CD14-positive monocyte (primary cell): ENCODE measurements at regions not wholly inside any gene's neighbourhood (a gene's known extent, or its start where the extent isn't known, plus 50 kb on each side); places are given as distances from the start of the nearest gene placed in this dataset.
"Not testable (repeated sequence)": the region's sequence is repeated elsewhere in the genome, so short reads cannot be mapped to it uniquely, and the experiment has no call there.

Experiments
- DNase-seq, 3 donors: peaks; one replicate each; pipeline ENCODE4 v3.0.0-alpha.2; 2011 to 2022
- H2AFZ ChIP-seq: 2 replicates; pipeline ENCODE4 v1.6.0; 2012; ENCODE audit warnings: mild to moderate bottlenecking, low read depth, low read length, inconsistent platforms; ENCODE audit not compliant: insufficient read depth, poor library complexity, severe bottlenecking
- H3K27ac ChIP-seq, 2 donors: 1 replicate in 1 of 2; 2 replicates in 1 of 2; pipeline ENCODE4 v1.5.1; 2012 to 2013; ENCODE audit warnings: low read length in 2 of 2, control low read depth in 1 of 2, inconsistent platforms in 1 of 2, low read depth in 1 of 2, mild to moderate bottlenecking in 1 of 2
- H3K27me3 ChIP-seq, 2 donors: one replicate each; pipeline versions ENCODE4 v1.6.0 to v1.6.1; 2011 to 2013; ENCODE audit warnings: low read length in 2 of 2; ENCODE audit not compliant: control insufficient read depth in 2 of 2, insufficient read depth in 2 of 2
- H3K36me3 ChIP-seq, 2 donors: replicated peaks in 1 of 2; 1 replicate in 1 of 2; 2 replicates in 1 of 2; pipeline versions ENCODE4 v1.5.1 to v1.6.1; 2012 to 2013; ENCODE audit warnings: low read length in 2 of 2, control low read depth in 1 of 2, inconsistent platforms in 1 of 2, mild to moderate bottlenecking in 1 of 2; ENCODE audit not compliant: insufficient read depth in 2 of 2, control insufficient read depth in 1 of 2
- H3K4me1 ChIP-seq, 2 donors: 1 replicate in 1 of 2; 2 replicates in 1 of 2; pipeline versions ENCODE4 v1.5.1 to v1.6.1; 2012 to 2013; ENCODE audit warnings: low read length in 2 of 2, control low read depth in 1 of 2, inconsistent platforms in 1 of 2, mild to moderate bottlenecking in 1 of 2, moderate library complexity in 1 of 2; ENCODE audit not compliant: insufficient read depth in 2 of 2, control insufficient read depth in 1 of 2
- H3K4me2 ChIP-seq: replicated peaks from 2 replicates; pipeline ENCODE3; 2012; ENCODE audit warnings: low read length, moderate library complexity, mild to moderate bottlenecking; ENCODE audit not compliant: poor library complexity, severe bottlenecking; ENCODE audit errors: extremely low read depth
- H3K4me3 ChIP-seq, 3 experiments: fragments of 200-600 bp in 1 of 3; sonication (generic) in 1 of 3; replicated peaks in 1 of 3; 1 replicate in 2 of 3; 2 replicates in 1 of 3; pipeline ENCODE4 v1.5.1; 2011 to 2013; ENCODE audit warnings: low read length in 3 of 3, mild to moderate bottlenecking in 3 of 3, control low read depth in 2 of 3, low read depth in 2 of 3, inconsistent platforms in 1 of 3, moderate library complexity in 1 of 3
- H3K79me2 ChIP-seq: 2 replicates; pipeline ENCODE4 v1.6.0; 2012; ENCODE audit warnings: mild to moderate bottlenecking, control low read depth, inconsistent platforms, low read length, moderate library complexity; ENCODE audit not compliant: insufficient read depth
- H3K9ac ChIP-seq: 2 replicates; pipeline ENCODE4 v1.6.0; 2017; ENCODE audit warnings: low read length, mild to moderate bottlenecking; ENCODE audit not compliant: insufficient read depth, poor library complexity, severe bottlenecking
- H3K9me3 ChIP-seq, 2 donors: replicated peaks in 1 of 2; 1 replicate in 1 of 2; 2 replicates in 1 of 2; pipeline versions ENCODE4 v1.5.1 to v1.6.1; 2012 to 2013; ENCODE audit warnings: low read length in 2 of 2, control low read depth in 1 of 2; ENCODE audit not compliant: control insufficient read depth in 1 of 2, insufficient read depth in 1 of 2
- H4K20me1 ChIP-seq: 2 replicates; pipeline ENCODE4 v1.6.0; 2012; ENCODE audit warnings: mild to moderate bottlenecking, low read length, control low read depth, moderate library complexity; ENCODE audit not compliant: insufficient read depth
- H3K27ac Mint-ChIP-seq, 7 donors: one replicate each; pipeline ENCODE4 v1.8.0; 2020; ENCODE audit warnings: mild to moderate bottlenecking in 7 of 7, mixed read lengths in 7 of 7, moderate library complexity in 6 of 7, inconsistent platforms in 2 of 7
- H3K27me3 Mint-ChIP-seq, 3 donors: one replicate each; pipeline ENCODE4 v1.8.0; 2021 to 2022; ENCODE audit warnings: low read depth in 3 of 3, mild to moderate bottlenecking in 3 of 3, mixed read lengths in 3 of 3, moderate library complexity in 3 of 3, inconsistent platforms in 1 of 3
- H3K36me3 Mint-ChIP-seq, 2 donors: one replicate each; pipeline ENCODE4 v1.8.0; 2020; ENCODE audit warnings: mixed read lengths in 2 of 2, inconsistent platforms in 1 of 2, mild to moderate bottlenecking in 1 of 2
- H3K4me1 Mint-ChIP-seq: one replicate; pipeline ENCODE4 v1.8.0; 2020; ENCODE audit warnings: mild to moderate bottlenecking, mixed read lengths
- H3K4me3 Mint-ChIP-seq, 2 donors: one replicate each; pipeline ENCODE4 v1.8.0; 2020; ENCODE audit warnings: mild to moderate bottlenecking in 2 of 2, mixed read lengths in 2 of 2, moderate library complexity in 1 of 2
- H3K9me3 Mint-ChIP-seq, 7 donors: one replicate each; pipeline ENCODE4 v1.8.0; 2020 to 2022; ENCODE audit warnings: mixed read lengths in 7 of 7, mild to moderate bottlenecking in 6 of 7, moderate library complexity in 6 of 7, inconsistent platforms in 2 of 7
- WGBS: methylation state at CpG from one replicate; pipeline ENCODE4 v1.1.5; 2013; ENCODE audit warnings: missing lambda C conversion rate; ENCODE audit not compliant: insufficient coverage; 5-methylcytosine and 5-hydroxymethylcytosine counted together
- intact Hi-C, 2 donors: fragments of 100-400 bp; cut with micrococcal nuclease; formaldehyde crosslinking; loops; one replicate each; pipeline versions ENCODE4 v1.15.0 to v1.15.1; 2023
- TF ChIP-seq, protein P1 (sequence below): fragments of 200-600 bp; IDR thresholded peaks from one replicate; pipeline ENCODE4 v1.8.0; 2022; ENCODE audit warnings: antibody characterized with exemption, mild to moderate bottlenecking

GRCh38 chr6:94956910-94957309 is 620.4 kb upstream of the MANEA start:
- TF ChIP-seq, protein P1, sequence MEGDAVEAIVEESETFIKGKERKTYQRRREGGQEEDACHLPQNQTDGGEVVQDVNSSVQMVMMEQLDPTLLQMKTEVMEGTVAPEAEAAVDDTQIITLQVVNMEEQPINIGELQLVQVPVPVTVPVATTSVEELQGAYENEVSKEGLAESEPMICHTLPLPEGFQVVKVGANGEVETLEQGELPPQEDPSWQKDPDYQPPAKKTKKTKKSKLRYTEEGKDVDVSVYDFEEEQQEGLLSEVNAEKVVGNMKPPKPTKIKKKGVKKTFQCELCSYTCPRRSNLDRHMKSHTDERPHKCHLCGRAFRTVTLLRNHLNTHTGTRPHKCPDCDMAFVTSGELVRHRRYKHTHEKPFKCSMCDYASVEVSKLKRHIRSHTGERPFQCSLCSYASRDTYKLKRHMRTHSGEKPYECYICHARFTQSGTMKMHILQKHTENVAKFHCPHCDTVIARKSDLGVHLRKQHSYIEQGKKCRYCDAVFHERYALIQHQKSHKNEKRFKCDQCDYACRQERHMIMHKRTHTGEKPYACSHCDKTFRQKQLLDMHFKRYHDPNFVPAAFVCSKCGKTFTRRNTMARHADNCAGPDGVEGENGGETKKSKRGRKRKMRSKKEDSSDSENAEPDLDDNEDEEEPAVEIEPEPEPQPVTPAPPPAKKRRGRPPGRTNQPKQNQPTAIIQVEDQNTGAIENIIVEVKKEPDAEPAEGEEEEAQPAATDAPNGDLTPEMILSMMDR, result no peak
- Histone ChIP-seq H3K9me3 (no peaks in the 10 kb centered on the region), H3K9ac (no peak overlapping the region), H3K4me1 (no peaks in the 10 kb centered on the region), H3K27ac (no peak overlapping the region), H3K27me3 (no peaks in the 10 kb centered on the region), H3K36me3 (no peaks in the 10 kb centered on the region), H3K4me2 (no peak overlapping the region), H2AFZ (no peak overlapping the region), H3K79me2 (no peaks in the 10 kb centered on the region), H4K20me1 (no peaks in the 10 kb centered on the region), H3K4me3 (no peak overlapping the region)
- Mint-ChIP-seq H3K4me1 (no peaks in the 10 kb centered on the region), H3K36me3 (no peaks in the 10 kb centered on the region), H3K4me3 (no peak overlapping the region), H3K27me3 (no peaks in the 10 kb centered on the region), H3K9me3 (peaks cover 0 to 3% (median 0%) of the 10 kb centered on the region in 7 donors), H3K27ac (no peak overlapping the region)
- no peak for DNase-seq
- intact Hi-C loops, result no loop called here
- WGBS, result 69% methylated on average over 3 of the region's 6 CpGs

DNA sequence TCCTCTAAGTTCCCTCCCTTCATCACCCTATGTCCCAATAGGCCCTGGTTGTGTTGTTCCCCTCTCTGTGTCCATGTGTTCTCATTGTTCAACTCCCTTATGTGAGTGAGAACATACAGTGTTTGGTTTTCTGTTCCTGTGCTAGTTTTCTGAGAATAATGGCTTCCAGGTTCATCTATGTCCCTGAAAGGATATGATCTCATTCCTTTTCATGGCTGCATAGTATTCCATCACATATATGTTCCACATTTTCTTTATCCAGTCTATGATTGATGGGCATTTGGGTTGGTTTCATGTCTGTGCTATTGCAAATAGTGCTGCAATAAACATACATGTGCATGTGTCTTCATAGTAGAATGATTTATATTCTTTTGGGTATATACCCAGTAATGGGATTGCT is 612.6 kb upstream of the MANEA start:
- H3K4me3 ChIP-seq, H3K27ac Mint-ChIP-seq, H3K9me3 Mint-ChIP-seq, H4K20me1 ChIP-seq, intact Hi-C loops, H3K27ac ChIP-seq, H3K36me3 ChIP-seq, H3K4me1 Mint-ChIP-seq, H3K4me1 ChIP-seq, H3K4me2 ChIP-seq, H3K27me3 ChIP-seq, H2AFZ ChIP-seq, H3K4me3 Mint-ChIP-seq, H3K9ac ChIP-seq, H3K79me2 ChIP-seq, H3K9me3 ChIP-seq, H3K27me3 Mint-ChIP-seq, H3K36me3 Mint-ChIP-seq, DNase-seq: not testable (repeated sequence)
